ENCODE measurements at regions not wholly inside any gene's neighbourhood (a gene's known extent, or its start where the extent isn't known, plus 50 kb on each side); places are given as distances from the start of the nearest gene placed in this dataset.

DNA sequence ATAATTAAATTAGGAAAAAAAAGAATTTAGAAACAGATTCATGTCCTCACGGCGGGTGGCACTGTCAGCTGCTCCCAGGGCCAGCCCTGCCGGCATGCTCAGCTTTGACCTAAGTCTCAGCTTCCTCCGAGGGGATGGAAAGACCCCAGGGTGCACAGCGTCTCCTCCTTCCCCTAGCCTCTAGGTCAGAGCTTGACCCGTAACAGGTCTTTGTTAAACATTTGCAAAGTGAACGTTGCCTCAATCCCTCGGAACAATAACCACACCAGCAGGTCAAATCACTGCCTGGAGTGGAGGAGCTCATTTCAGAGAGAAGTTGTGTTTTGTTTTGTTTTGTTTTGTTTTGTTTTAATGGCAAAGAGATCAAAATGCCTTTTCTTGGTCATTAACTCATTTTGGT is 171.3 kb downstream of the TMEM18 start:
- Histone ChIP-seq H3K27ac (ENCODE audit: low read depth, low read length) (no peak overlapping the region), H3K9me3 (ENCODE audit: insufficient read depth in 2 of 2, low read depth in 1 of 2, low read length in 1 of 2) (no peaks in the 10 kb centered on the region), H3K4me3 (ENCODE audit: extremely low read depth in 1 of 4, insufficient read depth in 2 of 4, low read depth in 3 of 4, low read length in 4 of 4) (no peak overlapping the region), H2BK15ac (ENCODE audit: low read length) (no peak overlapping the region), H3K79me1 (ENCODE audit: low read depth, low read length) (no peaks in the 10 kb centered on the region; the same call in 1 of the 2 replicates), H3K4me2 (ENCODE audit: insufficient read depth in 1 of 2, low read depth in 2 of 2, low read length in 2 of 2) (peak overlapping the region; percentile 18 to 25; a peak in 1 of 4 replicates), H3K23me2 (ENCODE audit: low read depth, low read length) (no peaks in the 10 kb centered on the region), H3K36me3 (ENCODE audit: control insufficient read depth in 2 of 4, insufficient read depth in 4 of 4, low read length in 3 of 4) (no peaks in the 10 kb centered on the region), H2BK120ac (replicated peaks; ENCODE audit: low read depth, low read length) (no peak overlapping the region), H3K18ac (ENCODE audit: extremely low read depth, low read length) (no peak overlapping the region), H4K20me1 (replicated peaks in 1 of 2; ENCODE audit: control insufficient read depth in 1 of 2, insufficient read depth in 2 of 2, low read length in 2 of 2) (no peaks in the 10 kb centered on the region), H2AFZ (ENCODE audit: low read length) (no peak overlapping the region), H3K56ac (replicated peaks; ENCODE audit: insufficient read length, low read depth, low read length) (no peak overlapping the region), H3K79me2 (ENCODE audit: control insufficient read depth in 1 of 2, insufficient read depth in 2 of 2, low read length in 2 of 2) (no peaks in the 10 kb centered on the region), H2AK5ac (ENCODE audit: low read depth, low read length) (no peak overlapping the region), H4K91ac (replicated peaks; ENCODE audit: insufficient read length, low read length) (no peak overlapping the region), H2BK5ac (ENCODE audit: low read depth, low read length) (no peak overlapping the region), H3K23ac (ENCODE audit: insufficient read length) (no peak overlapping the region), H2BK20ac (ENCODE audit: low read length) (no peak overlapping the region), H3K4ac (replicated peaks; ENCODE audit: insufficient read length, low read depth, low read length) (no peak overlapping the region), H3K9ac (replicated peaks in 1 of 4; ENCODE audit: extremely low read depth in 1 of 4, low read depth in 3 of 4, low read length in 3 of 4) (no peak overlapping the region), H3K27me3 (replicated peaks in 1 of 4; ENCODE audit: control insufficient read depth in 3 of 4, extremely low read depth in 1 of 4, insufficient read depth in 3 of 4, low read length in 3 of 4) (peaks cover 0 to 9% (median 3%) of the 10 kb centered on the region in 4 experiments; a peak in 4 of 7 replicates), H2BK12ac (ENCODE audit: low read depth, low read length) (no peak overlapping the region), H4K5ac (ENCODE audit: insufficient read length, low read depth, low read length) (no peak overlapping the region), H3K14ac (ENCODE audit: insufficient read length) (no peak overlapping the region), H3K4me1 (replicated peaks in 1 of 4; ENCODE audit: control insufficient read depth in 3 of 4, insufficient read depth in 4 of 4, low read length in 3 of 4) (peaks cover 0 to 10% (median 6%) of the 10 kb centered on the region in 4 experiments; a peak in 5 of 7 replicates), H4K8ac (ENCODE audit: extremely low read depth, insufficient read depth, low read length) (no peak overlapping the region)
- DNase-seq (ENCODE audit: low read depth in 1 of 2, low spot score in 2 of 2) (peak in 1 of 2 experiments; percentile 48), FAIRE-seq (peak; percentile 24)
- CTCF ChIA-PET (ENCODE audit: partially characterized antibody): interaction anchor here (0.7 to 1.9 kb wide), 6 partner anchors 9 to 391 kb away, joined by 3 to 9 read pairs (median 4); no protein-coding TSS in a partner anchor
- POLR2A ChIA-PET (ENCODE audit: partially characterized antibody): no interaction called here
- 23% methylated on average over 8 of the region's 8 CpGs; no CpG with 5 or more reads in 1 of the 2 experiments for WGBS, 2 experiments (ENCODE audit: extremely low coverage in 1 of 2, insufficient coverage in 1 of 2, insufficient read length in 1 of 2, insufficient replicate concordance in 2 of 2, low coverage in 1 of 2, low lambda C conversion rate in 2 of 2, missing lambda C conversion rate in 1 of 2)
